Astrocyte (in vitro differentiated cells and primary cell): ENCODE measurements at regions not wholly inside any gene's neighbourhood (a gene's known extent, or its start where the extent isn't known, plus 50 kb on each side); places are given as distances from the start of the nearest gene placed in this dataset.

Source experiments
- CTCF ChIP-seq: IDR thresholded peaks from 2 replicates; pipeline ENCODE4 v1.5.1; 2011; ENCODE audit warnings: low read depth, mild to moderate bottlenecking, inconsistent platforms, low read length, moderate library complexity; ENCODE audit not compliant: insufficient read depth
- EZH2 ChIP-seq: IDR thresholded peaks from 2 replicates; pipeline ENCODE4 v1.6.1; 2012; ENCODE audit warnings: mild to moderate bottlenecking, low read length, inconsistent platforms; ENCODE audit not compliant: insufficient read depth

- no peak for TF ChIP-seq CTCF
- TF ChIP-seq EZH2 = no peak
Observed at GRCh38 chr4:31918891-31919290, 1198.7 kb downstream of the PCDH7 start.
